MM.1S (cell line): ENCODE measurements at regions not wholly inside any gene's neighbourhood (a gene's known extent, or its start where the extent isn't known, plus 50 kb on each side); places are given as distances from the start of the nearest gene placed in this dataset.

Experiments used
- DNase-seq: peaks from one replicate; pipeline ENCODE4 v3.0.0-alpha.2; 2015
- H2AFZ ChIP-seq: fragments of 300-600 bp; sonication (generic); 2 replicates; pipeline ENCODE4 v1.6.0; 2016; ENCODE audit warnings: antibody characterized with exemption, low read length
- H3F3A ChIP-seq: fragments of 300-600 bp; sonication (generic); 2 replicates; pipeline ENCODE4 v1.6.1; 2016; ENCODE audit warnings: mild to moderate bottlenecking, antibody characterized with exemption, low read length, moderate library complexity, mixed read lengths; ENCODE audit not compliant: insufficient read depth
- H3K27ac ChIP-seq: fragments of 300-600 bp; sonication (generic); 2 replicates; pipeline ENCODE4 v1.5.1; 2016; ENCODE audit warnings: mild to moderate bottlenecking, low read length
- H3K27me3 ChIP-seq: fragments of 300-600 bp; sonication (generic); replicated peaks from 2 replicates; pipeline ENCODE4 v1.6.0; 2016; ENCODE audit warnings: low read length; ENCODE audit not compliant: insufficient read depth
- H3K36me3 ChIP-seq: fragments of 300-600 bp; sonication (generic); replicated peaks from 2 replicates; pipeline ENCODE4 v1.6.1; 2016; ENCODE audit warnings: mild to moderate bottlenecking, low read length, mixed read lengths; ENCODE audit not compliant: insufficient read depth
- H3K4me1 ChIP-seq: fragments of 300-600 bp; sonication (generic); 2 replicates; pipeline ENCODE4 v1.6.1; 2016; ENCODE audit warnings: low read length, mixed read lengths
- H3K4me2 ChIP-seq: fragments of 300-600 bp; sonication (generic); 2 replicates; pipeline ENCODE4 v1.6.0; 2016; ENCODE audit warnings: low read depth, low read length
- H3K4me3 ChIP-seq: fragments of 300-600 bp; sonication (generic); 2 replicates; pipeline ENCODE4 v1.5.1; 2016; ENCODE audit warnings: low read length, mixed read lengths
- H3K79me2 ChIP-seq: fragments of 300-600 bp; sonication (generic); 2 replicates; pipeline ENCODE4 v1.6.1; 2016; ENCODE audit warnings: mixed run types, low read length, mixed read lengths
- H3K9ac ChIP-seq: fragments of 300-600 bp; sonication (generic); 2 replicates; pipeline ENCODE4 v1.6.1; 2016; ENCODE audit warnings: low read length, mixed read lengths
- H3K9me2 ChIP-seq: fragments of 300-600 bp; sonication (generic); replicated peaks from 2 replicates; pipeline ENCODE4 v1.6.1; 2016; ENCODE audit warnings: mild to moderate bottlenecking, low read length, mixed read lengths; ENCODE audit not compliant: insufficient read depth
- H3K9me3 ChIP-seq: fragments of 300-600 bp; sonication (generic); replicated peaks from 2 replicates; pipeline ENCODE4 v1.6.1; 2016; ENCODE audit warnings: mild to moderate bottlenecking, low read length, mixed read lengths; ENCODE audit not compliant: insufficient read depth
- H4K20me1 ChIP-seq: fragments of 300-600 bp; sonication (generic); 2 replicates; pipeline ENCODE4 v1.6.1; 2016; ENCODE audit warnings: mild to moderate bottlenecking, low read length, moderate library complexity, mixed read lengths; ENCODE audit not compliant: insufficient read depth
- CTCF ChIP-seq: fragments of 300-600 bp; sonication (generic); IDR thresholded peaks from 2 replicates; pipeline ENCODE4 v1.5.1; 2016; ENCODE audit warnings: antibody characterized with exemption, low read length, mixed read lengths
- EZH2 ChIP-seq: fragments of 300-600 bp; sonication (generic); optimal IDR thresholded peaks from 2 replicates; pipeline ENCODE3; 2017; ENCODE audit warnings: low read depth, mild to moderate bottlenecking, antibody characterized with exemption, low read length, mixed read lengths
- EZH2phosphoT487 ChIP-seq: fragments of 300-600 bp; sonication (generic); IDR thresholded peaks from 2 replicates; pipeline ENCODE4 v1.6.1; 2018; ENCODE audit warnings: antibody characterized with exemption, low read length

- no peak for DNase-seq
These were observed 144.7 kb upstream of the TTC14 start for GRCh38 chr3:180457225-180457624.

GRCh38 chr3:180466401-180467011 is 135.5 kb upstream of the TTC14 start:
- Histone ChIP-seq H3K27ac (no peak overlapping the region), H3K4me2 (no peak overlapping the region), H3K4me3 (no peak overlapping the region), H3K9me3 (no peaks in the 10 kb centered on the region), H2AFZ (no peak overlapping the region), H3K4me1 (no peaks in the 10 kb centered on the region), H3K79me2 (no peaks in the 10 kb centered on the region), H3K27me3 (no peaks in the 10 kb centered on the region), H4K20me1 (no peaks in the 10 kb centered on the region), H3K9ac (no peak overlapping the region), H3K36me3 (no peaks in the 10 kb centered on the region), H3F3A (no peaks in the 10 kb centered on the region), H3K9me2 (no peaks in the 10 kb centered on the region)
- peak; percentile 4 for DNase-seq
- TF ChIP-seq EZH2 (no peak), EZH2phosphoT487 (no peak), CTCF (no peak)

More at GRCh38 chr3:180457225-180457624, 144.7 kb upstream of the TTC14 start:
- Histone ChIP-seq H3K4me3 (no peak overlapping the region), H2AFZ (no peak overlapping the region), H3K9ac (no peak overlapping the region), H3K79me2 (no peaks in the 10 kb centered on the region), H3K27ac (no peak overlapping the region), H3K9me3 (no peaks in the 10 kb centered on the region), H3K4me1 (no peaks in the 10 kb centered on the region), H3F3A (no peaks in the 10 kb centered on the region), H4K20me1 (no peaks in the 10 kb centered on the region), H3K9me2 (no peaks in the 10 kb centered on the region), H3K27me3 (no peaks in the 10 kb centered on the region), H3K36me3 (no peaks in the 10 kb centered on the region), H3K4me2 (no peak overlapping the region)
- TF ChIP-seq EZH2phosphoT487 (no peak), EZH2 (no peak), CTCF (no peak)

- H3K79me2 ChIP-seq, result no peaks in the 10 kb centered on the region
- DNase-seq, result no peak
- no peaks in the 10 kb centered on the region for H3K9me2 ChIP-seq
- no peak overlapping the region for H2AFZ ChIP-seq
- H3K4me1 ChIP-seq, result no peaks in the 10 kb centered on the region
- H3K27ac ChIP-seq, result no peak overlapping the region
- H3K9ac ChIP-seq, result no peak overlapping the region
- TF ChIP-seq CTCF, result no peak
- TF ChIP-seq EZH2phosphoT487, result no peak
- TF ChIP-seq EZH2, result no peak
- no peak overlapping the region for H3K4me3 ChIP-seq
- H3F3A ChIP-seq, result no peaks in the 10 kb centered on the region
- H3K9me3 ChIP-seq, result no peaks in the 10 kb centered on the region
- no peaks in the 10 kb centered on the region for H3K36me3 ChIP-seq
- H4K20me1 ChIP-seq, result no peaks in the 10 kb centered on the region
- no peak overlapping the region for H3K4me2 ChIP-seq
- no peaks in the 10 kb centered on the region for H3K27me3 ChIP-seq
These were observed 134.8 kb upstream of the TTC14 start for GRCh38 chr3:180467177-180467576.
